Right lung (tissue), 2 donors: ENCODE measurements at regions not wholly inside any gene's neighbourhood (a gene's known extent, or its start where the extent isn't known, plus 50 kb on each side); places are given as distances from the start of the nearest gene placed in this dataset.
"Not testable (repeated sequence)": the region's sequence is repeated elsewhere in the genome, so short reads cannot be mapped to it uniquely, and the experiment has no call there.

Experiments used
- DNase-seq, 2 donors: peaks; one replicate each; pipeline ENCODE4 v3.0.0-alpha.2; 2013

DNA sequence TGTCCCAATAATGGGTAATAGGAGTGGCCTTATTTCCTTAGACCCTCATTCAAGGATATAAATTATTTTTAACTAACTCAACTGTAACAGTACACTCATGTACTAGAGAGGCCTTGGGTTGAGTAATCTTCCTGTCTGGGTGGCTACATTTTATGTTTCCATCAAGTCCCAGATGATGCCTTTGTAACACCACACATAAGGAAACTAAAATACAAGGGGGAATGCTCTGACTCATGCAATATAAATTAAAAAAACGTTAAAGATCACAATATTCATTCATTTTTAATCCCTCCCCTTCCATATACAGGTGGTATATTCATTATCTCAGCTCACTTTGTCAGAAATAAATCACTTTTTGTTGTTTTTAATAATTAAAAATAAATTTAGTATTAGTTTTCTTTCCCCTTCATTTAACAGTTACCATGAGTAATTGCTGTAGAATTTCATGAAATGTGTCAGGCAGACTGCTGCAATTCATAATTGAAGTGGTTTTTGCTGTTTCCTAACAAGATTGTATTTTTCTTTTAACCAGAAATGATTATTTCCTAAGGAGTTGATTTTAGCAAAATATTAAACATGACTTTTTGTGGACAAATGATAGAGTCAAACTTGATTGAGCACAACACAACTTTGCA, 1403.6 kb downstream of the SUCLG1 start:
- DNase-seq = no peak

DNA sequence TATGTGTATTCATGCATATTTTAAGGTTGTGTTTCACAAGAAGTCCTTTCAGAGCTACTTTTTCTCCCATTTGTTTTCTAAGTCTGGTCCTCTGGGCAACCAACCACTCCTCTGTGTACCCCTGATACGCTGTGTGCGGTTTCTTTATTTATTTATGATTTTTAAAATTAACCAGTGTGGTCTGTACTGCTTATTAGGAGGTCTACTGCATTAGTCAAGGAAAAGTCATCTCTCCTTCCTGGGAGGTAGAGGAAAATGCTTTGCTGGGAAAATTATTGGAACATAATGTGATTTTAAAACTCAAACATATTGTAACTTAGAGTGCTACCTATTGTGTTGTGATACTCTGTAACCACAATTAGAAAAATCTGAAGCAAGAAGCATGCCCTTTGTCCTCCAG, 1404.3 kb downstream of the SUCLG1 start:
- no peak for DNase-seq

DNA sequence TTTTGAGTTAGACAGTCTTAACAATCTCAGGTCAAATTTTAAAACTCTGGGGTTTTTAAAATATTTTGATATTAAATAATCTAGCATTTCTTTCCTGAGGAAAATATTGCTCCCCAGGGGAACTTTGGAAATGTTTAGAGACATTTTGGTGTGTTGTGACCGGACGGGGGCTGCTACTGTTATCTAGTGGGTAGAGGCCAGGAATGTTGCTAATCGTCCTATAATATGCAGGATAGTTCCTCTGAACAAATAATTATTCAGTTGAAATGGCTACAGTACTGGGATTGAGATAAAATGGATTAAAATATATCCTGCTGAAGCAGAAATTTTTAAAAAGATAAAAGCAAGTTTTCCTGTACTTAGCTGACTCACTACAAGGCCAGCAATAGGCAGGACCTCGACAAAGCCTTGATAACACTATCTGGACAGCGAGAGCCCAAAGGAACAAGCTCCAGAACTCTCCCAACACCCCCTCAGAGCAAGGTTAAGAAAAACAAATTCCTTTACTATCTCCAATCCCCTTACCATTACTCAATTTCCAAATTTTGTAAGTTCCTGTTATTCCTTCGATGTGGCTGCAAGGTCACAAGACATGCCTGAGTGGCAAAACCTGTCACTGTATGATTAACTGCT, 1407.4 kb downstream of the SUCLG1 start:
- DNase-seq = no peak

DNA sequence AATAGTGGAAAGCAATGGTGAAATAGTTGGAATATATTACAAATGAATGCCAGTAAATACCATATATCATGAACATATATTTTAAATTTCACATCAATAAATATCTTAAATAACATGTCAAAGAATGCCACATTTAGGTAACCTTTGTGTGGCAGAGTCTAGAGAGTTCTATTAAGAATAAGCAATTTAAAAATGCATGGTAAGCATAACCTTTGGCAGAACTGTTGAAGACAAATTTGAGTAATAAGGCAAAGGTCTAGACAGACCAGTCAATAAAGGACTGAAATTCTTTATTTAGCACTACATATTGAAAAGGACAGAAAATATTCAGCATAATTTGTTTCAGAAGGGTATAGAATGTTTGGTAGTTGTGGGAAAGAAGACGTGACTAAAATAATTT, 1417.0 kb downstream of the SUCLG1 start:
- no peak for DNase-seq

DNA sequence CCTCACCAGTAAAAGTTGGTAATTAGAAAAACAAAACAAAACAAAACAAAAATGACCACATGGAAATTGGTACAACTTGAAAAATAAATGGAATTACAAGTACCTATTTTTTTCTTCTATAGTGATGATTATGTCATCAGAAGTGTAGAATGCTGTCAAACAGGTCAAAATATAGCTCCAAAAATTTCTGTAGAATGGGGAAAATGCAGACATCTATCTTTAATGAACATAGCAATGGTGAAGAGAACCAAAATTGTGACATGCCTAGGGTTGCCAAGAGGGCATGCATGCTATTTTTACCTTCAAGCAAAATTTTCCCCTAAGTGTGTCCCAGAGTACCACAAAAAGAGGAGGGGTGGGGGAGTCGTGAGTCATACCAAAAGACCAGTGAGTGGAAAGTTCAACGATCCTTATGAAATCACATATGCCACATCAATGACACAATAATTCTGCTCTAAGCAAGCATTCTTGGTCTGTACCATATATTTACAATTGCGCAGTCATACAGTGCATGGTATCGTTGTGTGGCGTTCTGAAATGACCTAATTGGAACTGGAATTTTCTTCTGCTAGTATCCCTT, 1436.4 kb downstream of the SUCLG1 start:
- DNase-seq = no peak

DNA sequence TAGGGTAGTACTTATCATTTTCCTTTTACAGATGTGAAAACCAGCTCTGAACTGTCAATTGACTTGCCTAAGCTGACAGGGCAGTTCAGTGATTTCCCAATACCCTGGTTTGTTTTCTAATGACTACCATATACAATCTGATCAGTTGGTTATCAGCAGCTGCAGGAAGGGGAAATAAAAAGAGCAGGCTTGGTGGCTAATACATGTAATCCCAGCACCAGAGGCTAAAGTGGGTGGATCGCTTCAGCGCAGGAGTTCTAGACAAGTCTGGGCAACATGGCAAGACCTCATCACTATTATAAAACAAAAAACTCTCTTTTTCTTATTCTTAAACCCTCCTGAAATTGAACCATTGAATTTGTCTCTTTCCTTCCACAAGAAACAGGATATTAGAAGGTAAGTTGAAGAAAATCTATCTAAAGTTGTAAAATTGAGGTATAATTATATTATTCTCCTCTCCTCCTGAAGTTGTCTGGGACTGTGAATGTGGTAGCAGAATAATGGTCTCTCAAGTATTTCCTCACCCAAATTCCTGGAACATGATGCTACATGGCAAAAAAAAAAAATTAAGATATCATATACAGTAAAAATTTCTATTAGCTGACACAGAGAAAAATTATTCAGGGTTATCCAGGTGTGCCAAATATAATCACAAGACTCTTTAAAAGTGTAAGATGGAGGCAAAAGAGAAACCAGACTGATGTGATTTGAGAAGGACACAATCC, 1441.6 kb downstream of the SUCLG1 start:
- no peak for DNase-seq

DNA sequence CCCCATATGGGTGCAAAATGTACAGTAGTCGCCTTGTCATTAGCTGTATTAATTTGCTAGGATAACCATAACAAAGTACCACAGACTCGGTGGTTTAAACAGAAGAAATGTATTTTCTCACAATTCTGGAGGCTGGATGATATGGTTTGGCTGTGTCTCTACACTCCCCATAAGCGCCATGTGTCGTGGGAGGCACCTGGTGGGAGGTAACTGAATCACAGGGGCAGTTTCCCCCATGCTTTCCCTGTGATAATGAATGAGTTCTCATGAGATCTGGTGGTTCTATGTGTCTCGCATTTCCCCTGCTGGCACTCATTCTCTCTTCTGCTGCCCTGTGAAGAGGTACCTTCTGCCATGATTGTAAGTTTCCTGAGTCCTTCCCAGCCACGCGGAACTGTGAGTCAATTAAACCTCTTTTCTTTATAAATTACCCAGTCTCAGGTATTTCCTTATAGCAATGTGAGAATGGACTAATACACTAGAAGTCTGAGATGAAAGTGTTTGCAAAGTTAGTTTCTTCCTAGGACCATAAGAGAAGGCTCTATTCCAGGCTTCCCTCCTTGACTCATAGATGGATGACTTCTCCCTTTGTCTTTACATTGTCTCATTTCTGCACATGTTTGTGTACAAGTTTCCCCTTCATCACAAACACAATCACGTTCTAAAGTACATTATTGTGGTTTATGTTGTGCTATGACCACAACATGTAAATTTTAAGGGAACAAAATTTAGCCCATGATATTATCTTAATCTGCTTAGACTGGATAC, 1442.6 kb downstream of the SUCLG1 start:
- DNase-seq = no peak

DNA sequence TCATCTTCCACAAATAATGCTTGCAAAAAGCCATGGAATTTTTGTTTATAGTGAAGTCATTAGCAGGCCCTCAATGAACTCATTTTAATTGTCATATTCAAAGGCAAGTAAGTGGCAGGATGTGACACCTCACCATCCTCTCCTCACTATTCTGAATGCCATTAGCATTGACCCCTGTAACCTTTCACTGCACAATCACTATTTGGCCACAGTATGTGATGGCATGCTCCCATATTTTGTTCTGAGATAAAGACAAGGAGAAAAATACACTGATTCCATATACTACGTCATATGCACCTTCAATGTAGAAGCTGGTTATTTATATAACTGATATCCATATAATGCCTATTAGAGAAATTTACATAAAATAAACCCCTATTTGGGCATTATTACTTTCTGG, 1443.2 kb downstream of the SUCLG1 start:
- DNase-seq = no peak

DNA sequence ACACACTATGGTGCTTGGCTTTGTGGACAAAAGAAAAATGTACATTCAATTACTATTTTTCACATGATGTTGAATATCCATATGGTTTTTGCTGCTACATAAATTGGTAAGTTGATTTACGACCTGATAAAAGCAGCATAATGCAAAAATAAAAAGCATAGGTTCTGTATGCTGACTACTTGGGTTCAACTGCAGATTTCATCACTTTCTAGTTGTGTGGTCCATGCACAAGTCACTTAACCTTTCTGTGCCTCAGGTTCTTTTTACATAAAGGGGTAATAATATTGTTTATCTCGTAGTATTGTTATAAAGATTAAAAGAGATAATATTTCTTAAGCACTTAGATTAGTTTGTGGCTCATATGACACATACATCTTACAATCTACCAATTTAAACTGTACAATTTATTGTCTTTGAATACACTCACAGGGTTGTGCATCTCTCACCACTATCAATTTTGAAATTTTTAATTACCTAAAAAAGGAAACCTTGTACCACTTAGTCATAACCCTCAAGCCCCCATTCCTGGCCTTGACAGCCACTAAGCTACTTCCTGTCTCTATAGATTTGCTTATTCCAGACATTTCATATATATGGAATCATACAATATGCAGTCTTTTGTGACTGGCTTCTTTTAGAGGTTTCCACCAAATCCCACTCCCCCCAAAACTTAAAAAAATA, 1443.9 kb downstream of the SUCLG1 start:
- no peak for DNase-seq

DNA sequence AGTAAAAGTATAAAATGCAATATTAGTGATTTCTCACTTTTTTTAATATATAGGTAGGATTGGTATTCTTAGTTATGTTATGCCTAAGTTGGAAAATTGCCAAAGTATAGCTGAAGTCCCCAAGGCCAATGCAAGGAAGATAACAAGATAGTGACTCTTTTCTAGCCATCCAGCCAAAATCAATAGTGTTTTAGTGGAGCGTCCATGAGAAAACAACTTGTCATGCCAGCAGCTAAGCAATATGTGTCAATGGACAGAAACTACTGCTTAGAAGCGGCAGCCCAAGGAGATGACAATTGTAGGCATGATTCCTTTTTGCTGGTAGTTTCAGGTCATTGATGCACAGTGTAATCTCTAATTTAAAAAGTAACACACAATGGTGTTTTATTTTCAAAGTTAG, 1444.6 kb downstream of the SUCLG1 start:
- DNase-seq = no peak

DNA sequence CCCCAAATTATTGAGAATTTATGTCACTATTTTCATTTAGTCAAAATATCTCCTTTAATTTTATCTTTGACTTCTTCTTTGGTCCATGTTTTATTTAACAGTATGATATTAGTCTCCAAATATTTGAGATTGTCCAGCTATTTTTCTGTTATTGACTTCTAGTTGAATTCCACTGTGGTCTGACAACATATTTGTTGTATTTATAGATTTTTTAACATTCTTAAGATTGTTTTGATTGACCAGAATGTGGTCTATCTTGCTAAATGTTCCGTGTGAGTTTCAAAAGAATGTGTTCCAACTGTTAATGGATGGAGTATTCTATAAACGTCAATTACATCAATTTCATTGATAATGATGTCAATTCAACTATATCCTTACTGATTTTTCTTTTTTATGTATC, 1452.1 kb downstream of the SUCLG1 start:
- no peak for DNase-seq

DNA sequence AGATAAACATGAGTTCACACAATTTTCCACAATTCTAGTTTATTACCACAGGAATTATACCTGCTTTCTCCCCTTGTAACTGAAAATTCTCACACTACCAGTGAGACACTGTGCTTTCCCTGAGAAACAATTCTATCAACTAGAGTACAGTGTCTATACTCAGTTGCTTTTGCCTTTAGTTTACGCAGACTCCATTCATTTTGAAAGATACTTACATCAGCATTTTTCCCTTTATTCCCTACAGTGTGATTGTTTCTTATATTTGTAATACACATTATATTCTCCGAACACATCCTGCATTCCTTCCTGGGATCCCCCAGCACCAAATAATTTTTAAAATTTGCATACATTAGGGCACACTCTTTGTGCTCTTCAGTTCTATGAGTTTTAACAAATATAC, 1455.5 kb downstream of the SUCLG1 start:
- no peak for DNase-seq

DNA sequence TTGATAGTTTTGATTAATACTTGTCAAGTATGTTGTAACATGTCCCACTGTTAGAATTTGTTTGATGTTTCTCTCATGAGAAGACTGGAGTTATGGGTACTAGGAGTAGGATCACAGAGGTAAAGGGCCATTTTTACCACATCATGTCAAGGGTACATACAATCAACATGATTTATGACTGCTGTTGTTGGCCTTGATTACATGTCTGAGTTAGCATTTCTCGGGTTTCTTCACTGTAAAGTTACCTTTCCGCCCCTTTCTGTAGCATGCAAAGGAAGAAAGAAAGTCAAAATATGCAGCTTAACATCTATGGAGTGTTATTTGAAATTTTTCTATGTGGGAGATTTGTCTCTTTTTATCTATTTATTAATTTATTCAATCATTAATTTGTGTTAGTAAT, 1456.4 kb downstream of the SUCLG1 start:
- DNase-seq = no peak

DNA sequence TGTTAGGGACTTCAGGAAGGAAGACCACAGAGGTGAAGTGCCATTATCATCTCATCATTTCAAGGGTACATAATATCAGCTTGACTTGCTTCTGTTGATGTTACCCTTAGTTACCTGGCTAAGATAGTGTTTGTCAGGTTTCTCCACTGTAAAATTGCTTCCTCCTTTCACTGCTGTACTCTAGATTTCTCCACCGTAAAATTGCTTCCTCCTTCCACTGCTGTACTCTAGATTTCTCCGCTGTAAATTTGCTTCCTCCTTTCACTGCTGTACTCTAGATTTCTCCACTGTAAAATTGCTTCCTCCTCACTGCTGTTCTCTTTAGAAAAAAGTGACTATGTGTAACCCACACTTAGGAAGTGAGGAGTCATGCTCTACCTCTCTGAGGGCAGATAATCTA, 1460.3 kb downstream of the SUCLG1 start:
- DNase-seq = no peak

DNA sequence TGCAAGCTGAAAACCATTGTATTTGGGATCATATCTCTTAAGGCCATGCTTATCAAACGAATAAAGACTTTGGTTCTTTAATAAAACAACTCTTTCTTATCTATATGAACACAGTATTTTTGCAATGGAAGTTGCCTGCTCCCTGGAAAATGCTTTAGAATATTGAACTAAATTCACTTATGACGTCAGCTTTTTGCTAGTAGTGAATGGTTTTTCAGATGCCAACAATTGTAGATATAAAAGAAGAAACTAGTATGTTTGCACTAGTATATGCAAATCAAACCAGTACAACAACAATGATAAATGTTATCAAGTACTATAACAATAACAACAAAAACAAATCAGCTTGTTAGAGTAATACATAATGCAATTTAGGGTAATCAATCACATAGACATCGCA, 1462.9 kb downstream of the SUCLG1 start:
- DNase-seq = no peak

DNA sequence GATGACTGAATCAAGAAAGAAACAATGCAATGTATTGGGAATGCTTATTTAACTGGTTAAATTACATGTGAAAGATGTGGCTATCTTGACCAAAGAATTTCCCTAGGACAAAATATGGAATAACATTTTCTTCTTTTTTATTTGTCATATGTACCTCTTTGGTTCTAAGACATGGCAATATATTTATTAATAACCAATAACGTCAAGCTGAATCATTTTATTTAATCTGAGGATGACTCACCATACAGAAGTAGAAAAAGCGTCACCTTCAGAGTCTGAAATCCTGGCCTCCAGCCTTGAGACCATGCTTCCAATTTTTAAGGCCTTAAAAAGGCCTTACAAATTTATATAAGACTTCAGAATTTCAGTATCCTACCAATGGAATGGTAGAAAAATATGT, 1464.9 kb downstream of the SUCLG1 start:
- no peak for DNase-seq

DNA sequence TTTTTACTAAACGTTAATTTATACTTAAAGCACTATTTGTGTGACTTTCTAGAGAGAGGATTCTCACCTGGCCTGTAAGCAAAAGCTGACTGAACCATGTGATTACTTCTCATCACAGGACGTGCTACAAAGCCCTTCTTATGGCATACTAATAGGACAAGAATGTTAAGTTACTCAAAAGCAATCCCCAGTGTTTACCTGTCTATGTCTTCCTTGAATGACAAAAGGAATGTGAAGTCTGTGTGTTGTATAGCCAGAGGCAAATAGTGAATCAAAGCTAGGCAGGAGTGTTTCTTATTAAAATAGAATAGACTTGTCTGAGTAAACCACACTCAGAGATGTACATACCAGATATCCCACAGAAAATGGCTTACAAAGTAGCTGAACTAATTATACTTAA, 1465.5 kb downstream of the SUCLG1 start:
- no peak for DNase-seq

DNA sequence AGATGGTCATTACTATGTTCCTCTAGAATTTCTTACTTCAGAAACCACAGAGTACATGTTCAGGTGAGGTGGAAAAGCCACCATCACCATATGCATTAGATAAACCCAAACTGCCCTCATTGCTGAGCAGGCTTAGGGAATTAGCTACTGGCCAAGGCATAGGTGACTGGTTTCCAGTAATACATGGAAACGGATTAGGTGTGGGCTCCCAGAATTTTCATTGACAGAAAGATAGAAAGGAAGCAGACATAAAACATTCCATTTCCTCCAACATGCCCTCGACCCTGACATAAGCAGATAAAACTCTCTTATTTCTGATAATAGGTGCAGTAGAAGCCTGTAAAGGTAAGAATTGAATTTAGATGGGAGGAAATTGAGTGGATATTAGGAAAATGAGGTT, 1466.1 kb downstream of the SUCLG1 start:
- no peak for DNase-seq

DNA sequence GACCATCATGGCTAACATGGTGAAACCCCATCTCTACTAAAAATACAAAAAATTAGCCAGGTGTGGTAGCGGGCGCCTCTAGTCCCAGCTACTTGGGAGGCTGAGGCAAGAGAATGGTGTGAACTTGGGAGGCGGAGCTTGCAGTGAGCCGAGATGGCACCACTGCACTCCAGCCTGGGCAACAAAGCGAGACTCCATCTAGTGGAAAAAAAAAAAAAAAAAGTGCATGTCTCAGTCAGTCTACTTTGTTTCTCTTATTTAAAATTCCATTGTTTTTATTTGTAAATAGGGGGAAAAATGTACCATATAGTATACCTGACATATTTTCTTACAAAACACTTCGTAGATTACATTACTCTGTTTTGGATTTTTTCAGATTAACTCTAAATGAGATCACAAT, 1471.4 kb downstream of the SUCLG1 start:
- not testable (repeated sequence) for DNase-seq

DNA sequence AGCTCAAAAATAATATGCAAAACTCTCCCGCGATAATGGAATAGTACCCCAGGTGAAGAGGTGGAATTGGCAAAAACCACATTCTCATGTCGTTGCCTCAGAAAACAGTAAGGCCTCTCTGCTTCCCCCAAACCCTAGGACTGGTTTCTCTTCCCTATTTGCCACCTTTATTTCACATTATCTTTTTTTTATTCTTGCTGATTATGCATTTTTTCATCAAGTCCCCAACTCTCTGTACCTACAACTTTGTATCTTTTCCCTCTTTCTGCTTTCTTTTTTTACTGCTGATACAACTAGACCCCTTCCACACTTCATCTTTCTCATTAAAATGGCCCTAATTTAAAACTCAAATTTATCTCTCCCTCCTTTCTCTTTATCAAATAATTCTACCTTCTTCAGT, 1472.2 kb downstream of the SUCLG1 start:
- no peak for DNase-seq

DNA sequence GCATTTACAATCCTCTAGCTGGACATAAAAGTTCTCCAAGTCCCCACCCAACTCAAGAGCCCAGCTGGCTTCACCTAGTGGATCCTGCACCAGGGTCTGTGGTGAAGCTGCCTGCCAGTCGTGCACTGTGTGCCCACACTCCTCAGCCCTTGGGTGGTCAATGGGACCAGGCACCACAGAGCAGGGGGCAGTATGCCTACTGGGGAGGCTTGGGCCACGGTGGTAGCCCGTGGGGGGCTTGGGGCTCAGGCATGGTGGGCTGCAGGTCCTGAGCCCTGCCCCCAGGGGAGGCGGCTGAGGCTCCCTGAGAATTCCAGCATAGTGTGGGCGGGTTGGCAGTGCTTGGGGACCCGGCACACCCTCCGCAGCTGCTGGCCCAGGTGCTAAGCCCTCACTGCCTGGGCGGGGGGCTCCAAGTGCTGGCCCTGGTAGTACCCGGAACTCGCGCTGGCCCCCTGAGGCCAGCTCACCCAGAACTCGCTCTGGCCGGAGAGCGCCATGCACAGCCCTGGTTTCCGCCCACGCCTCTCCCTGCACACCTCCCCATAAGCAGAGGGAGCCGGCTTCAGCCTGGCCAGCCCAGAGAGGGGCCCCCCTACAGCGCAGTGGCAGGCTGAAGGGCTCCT, 1473.4 kb downstream of the SUCLG1 start:
- DNase-seq = no peak
